HG02763 (cell line): ENCODE measurements at regions not wholly inside any gene's neighbourhood (a gene's known extent, or its start where the extent isn't known, plus 50 kb on each side); places are given as distances from the start of the nearest gene placed in this dataset.
"Not testable (repeated sequence)": the region's sequence is repeated elsewhere in the genome, so short reads cannot be mapped to it uniquely, and the experiment has no call there.

Source experiments
- ATAC-seq: cut with Tn5 transposase; IDR thresholded peaks from one replicate; pipeline ENCODE4 v1.9.1; 2021; ENCODE audit warnings: mild to moderate bottlenecking, moderate library complexity; ENCODE audit not compliant: unreplicated experiment

DNA sequence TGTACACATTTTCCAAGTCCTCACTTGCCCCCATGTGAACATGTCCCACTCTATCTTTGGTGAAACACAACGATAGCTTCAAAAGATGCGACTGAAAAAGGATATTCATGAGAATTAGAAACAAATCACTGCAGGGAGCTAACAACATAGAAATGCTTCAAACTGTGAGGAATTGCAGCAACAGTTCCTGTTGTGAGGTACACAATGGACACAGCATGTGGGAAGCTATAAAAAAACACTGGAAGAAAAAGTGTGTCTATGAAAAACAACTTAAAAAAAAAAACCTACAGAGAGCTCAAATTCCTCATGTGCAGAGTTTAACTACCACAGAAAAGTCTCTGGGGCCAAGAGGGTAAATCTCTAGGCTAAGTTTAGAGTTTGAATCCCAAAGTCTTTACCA lies 51.6 kb upstream of the BLTP1 start:
- no peak for ATAC-seq

DNA sequence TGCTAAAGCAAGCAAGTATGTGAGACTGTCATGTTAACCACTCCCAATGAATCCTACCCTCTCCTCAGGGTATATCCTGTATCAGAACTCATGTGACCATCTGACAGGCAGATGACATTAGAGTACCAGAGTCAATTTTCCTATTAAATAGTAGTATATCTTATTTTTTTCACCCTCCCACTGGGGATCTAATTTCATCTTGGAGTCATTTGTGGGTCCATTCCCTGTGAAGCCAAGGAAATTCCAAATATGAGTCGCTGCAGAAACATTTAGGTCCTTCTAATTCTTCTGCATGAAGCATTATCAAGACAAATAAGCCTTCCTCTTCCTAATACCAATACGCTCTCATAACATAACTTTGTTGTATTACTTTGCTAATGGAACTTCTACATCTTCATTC lies 52.2 kb upstream of the BLTP1 start:
- no peak for ATAC-seq

DNA sequence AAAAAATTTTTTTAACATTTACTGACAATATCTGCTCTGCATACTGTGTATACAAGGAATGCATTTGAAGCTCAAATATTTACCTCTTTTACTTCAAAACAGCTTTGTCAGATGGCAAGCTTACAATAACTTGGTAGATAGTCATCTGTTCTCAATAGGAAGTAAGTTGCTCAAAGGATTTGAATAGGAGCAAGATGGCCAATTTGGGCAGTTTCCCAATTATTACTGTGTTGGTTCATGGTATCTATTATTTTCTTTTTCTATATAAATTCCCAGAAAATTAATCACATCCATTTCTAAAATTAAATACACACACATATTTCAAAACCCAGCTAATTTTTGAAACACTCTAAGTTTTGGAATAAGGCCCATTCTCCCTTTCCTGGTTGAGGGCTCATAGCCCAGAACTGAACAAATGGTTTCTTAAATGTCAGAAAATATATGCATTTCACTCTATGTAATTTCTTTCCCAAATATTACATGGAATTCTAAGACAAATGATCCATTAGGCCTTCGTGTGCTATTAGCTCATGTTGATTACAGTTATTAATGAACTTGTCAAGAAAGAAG lies 60.2 kb upstream of the BLTP1 start:
- no peak for ATAC-seq

- no peak for ATAC-seq
Measured at GRCh38 chr4:122091397-122091796, 60.7 kb upstream of the BLTP1 start.

GRCh38 chr4:122090989-122091388 lies 61.1 kb upstream of the BLTP1 start:
- ATAC-seq, result no peak

- ATAC-seq, result no peak
Measured at GRCh38 chr4:122086338-122087065, 65.6 kb upstream of the BLTP1 start.

DNA sequence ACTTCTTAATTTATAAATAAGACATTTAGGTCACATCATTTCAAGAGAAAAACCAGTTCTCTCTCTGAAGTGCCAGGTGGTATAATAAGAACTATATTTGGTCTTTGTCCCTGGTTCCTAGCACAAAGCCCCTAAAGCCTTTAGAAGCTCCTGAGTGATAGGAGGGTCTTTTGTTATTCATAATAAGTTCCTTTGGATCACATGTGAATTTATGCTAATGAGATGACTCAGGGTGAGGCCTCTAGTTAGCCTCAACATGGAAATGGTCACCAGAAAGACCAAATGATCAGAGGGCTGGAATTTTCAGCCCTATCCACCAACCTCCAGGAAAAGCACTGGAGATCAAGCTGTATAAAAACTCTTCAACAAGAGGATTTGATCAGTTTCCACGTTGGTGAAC lies 68.1 kb upstream of the BLTP1 start:
- no peak for ATAC-seq

GRCh38 chr4:122083351-122083750 lies 68.8 kb upstream of the BLTP1 start:
- no peak for ATAC-seq

DNA sequence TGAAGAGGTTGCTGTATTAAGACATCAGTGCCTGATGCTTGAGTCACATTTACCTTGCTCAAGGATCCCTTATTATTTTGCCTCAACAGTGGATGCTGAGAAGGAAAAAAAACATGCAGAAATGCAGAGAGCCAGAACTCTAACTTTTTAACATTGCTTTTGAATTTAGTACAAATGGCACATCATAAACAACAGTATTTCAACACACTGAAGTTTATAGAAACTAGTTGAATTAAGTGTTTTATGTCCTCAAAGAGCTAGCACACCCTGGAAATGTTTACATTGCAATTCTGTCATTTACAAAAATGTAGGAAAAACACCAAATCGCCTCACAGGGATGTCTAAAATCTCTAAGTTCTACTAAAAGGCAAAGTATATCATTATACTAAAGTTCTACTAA lies 69.5 kb upstream of the BLTP1 start:
- no peak for ATAC-seq

DNA sequence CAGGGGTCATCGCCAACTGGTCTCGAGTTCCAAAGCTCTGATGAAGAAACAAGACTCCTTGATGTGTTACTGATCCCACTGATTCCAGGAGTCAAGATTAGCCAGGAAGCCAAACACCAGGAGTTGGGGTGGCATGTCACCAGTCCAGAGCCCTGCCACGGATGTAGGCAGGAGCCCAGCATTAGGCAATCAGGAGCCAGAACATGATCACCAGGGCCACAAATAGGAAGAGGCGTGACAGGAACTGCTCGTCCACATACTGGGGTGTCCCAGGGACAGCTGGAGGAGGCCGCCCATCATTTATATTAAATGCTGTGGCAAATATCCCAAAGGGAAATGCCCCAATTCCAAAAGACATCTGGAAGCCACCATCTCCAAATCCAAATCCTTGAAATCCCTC lies 74.5 kb upstream of the BLTP1 start:
- not testable (repeated sequence) for ATAC-seq

GRCh38 chr4:122076835-122077234 lies 75.3 kb upstream of the BLTP1 start:
- not testable (repeated sequence) for ATAC-seq

GRCh38 chr4:122073615-122074014 lies 78.5 kb upstream of the BLTP1 start:
- ATAC-seq, result no peak

DNA sequence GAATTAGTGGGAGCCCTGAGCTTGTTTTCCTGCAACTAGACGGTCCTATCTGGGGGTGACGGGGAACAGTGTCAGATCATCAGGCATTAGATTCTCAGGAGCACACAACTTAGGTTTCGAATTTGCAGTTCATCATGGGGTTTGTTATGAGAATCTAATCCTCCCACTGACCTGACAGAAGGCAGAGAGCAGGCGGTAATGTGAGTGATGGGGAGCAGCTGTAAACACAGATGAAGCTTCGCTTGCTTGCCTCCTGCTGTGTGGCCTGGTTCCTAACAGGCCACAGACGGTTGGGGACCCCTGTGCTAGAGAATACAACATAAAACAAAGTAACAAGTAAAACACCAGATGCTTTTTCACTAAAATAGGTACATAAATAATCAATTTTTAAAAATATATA lies 86.2 kb upstream of the BLTP1 start:
- ATAC-seq, result no peak

DNA sequence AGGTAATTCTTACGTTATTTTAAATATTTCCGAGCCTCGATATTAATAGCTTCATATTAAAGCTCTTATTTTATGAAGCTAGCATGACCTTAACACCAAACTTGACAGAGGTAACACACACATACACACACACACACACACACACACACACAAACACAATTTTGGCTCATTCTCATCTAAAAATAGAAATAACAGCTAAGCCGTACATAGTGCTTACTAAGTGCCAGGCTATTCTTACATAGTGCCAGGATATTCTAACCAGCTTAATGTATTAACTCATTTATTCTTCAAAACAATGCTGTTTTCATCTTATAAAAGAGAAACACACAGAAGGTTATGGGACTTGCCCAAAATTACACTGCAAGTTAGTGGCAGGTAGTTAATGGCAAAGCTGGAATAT lies 87.0 kb upstream of the BLTP1 start:
- no peak for ATAC-seq

DNA sequence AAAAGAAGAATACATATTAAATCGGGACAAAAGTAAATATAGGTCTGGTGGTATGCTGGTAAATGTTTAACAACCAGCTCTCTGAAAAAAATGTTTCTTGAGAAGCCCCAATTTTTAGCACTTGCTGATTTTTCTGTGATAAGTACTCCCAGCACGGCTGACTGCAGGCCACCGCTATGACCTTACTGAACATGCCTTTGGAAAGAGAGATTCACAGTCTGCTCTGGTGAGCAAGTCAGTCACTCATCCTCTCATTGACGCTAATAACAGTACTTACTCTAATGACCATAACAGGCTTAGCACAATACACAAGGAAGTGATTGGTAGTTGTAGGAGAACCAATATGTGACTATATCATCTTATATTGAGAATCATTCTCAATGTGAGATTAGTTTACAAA lies 98.9 kb upstream of the BLTP1 start:
- no peak for ATAC-seq

DNA sequence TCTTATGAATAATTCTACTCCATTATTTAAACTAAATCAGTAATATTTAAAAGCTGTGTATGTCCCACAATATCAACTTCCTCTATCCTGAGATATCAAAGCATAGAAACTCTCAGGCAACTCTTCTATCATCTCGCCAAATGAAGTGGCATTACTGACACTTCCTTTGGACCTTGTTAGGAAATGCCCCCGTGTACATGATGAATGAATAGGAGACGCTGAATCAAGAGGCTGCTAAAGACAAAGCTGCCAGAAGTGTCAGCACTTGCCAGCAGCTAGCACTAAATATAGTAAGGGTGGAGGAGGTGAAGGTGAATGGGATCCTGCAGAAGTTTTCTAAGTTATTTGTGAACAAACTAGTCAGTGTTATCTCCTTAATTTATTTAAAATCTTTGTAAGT lies 99.5 kb upstream of the BLTP1 start:
- ATAC-seq, result no peak

- ATAC-seq, result no peak
Measured at GRCh38 chr4:122050841-122051240, 99.0 kb upstream of the TRPC3 start.

DNA sequence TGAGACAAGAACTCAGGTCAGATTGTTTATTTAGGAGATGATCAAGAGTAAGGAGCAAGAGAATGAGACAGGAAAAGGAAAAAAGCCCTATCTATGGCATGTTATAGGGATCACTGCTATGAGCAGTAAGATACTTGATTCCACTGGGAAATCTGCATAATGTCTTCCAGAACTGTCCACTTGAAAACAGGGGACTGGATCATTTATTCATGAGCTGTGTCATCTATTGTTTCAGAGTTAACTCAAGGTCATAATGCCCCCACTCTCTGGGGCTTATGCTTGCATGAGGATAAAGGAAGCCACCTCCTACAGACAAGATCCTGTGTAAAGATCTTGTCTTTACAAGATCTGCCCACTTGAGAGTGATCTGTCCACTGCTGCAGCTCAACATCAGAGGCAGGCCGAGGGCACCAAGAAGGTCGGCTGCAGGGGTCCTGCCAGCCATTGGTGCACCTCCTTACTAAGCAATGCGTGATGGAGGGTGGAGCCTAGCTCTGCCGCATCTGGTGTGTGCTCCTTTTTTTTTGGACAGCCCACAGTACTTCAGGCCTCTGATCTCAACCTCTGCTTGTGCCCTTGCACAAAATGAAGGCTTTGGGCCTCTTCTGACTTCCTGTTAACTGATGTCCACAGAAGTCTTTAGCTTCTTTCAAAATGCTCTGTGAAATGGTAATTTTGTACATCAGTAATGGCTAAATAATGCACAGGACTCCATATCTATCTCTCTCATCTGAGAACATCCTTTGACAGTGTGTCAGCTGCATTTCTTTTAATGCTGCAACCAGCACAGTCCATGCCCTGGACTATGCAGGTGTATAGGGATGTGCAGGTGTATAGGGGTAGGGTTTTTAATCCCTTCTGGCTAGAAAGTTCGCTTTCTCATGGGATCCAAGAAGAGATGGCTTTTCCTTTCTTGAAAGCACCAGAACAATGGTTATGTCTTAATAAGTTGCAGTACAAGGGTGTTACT lies 95.9 kb upstream of the TRPC3 start:
- ATAC-seq, result no peak

- ATAC-seq, result no peak
Measured at GRCh38 chr4:122046255-122046654, 94.4 kb upstream of the TRPC3 start.

GRCh38 chr4:122045533-122045932 lies 93.7 kb upstream of the TRPC3 start:
- ATAC-seq, result no peak

DNA sequence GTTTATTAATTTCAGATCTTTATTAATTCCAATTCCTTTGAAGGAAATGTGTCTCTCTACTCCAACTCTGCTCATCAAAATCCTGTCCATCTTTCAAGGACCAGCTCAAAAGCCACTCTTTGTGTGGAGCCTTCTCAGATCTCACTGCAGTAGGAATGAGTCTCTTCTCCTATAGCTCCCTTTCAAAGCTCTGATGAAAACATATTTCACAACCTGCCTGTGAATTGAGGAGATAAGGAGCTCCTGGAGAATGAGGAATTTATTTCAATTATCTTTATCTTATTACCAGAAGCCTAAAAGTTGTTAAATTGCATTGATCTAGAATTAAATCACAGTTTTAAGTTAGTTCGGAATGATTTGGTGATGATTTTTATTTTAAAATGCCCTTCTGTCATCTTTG lies 92.6 kb upstream of the TRPC3 start:
- ATAC-seq, result no peak

GRCh38 chr4:122041312-122041711 lies 89.5 kb upstream of the TRPC3 start:
- ATAC-seq, result no peak
